Raji (cell line): ENCODE measurements at regions not wholly inside any gene's neighbourhood (a gene's known extent, or its start where the extent isn't known, plus 50 kb on each side); places are given as distances from the start of the nearest gene placed in this dataset.

Experiments used
- POLR2A ChIP-seq: IDR thresholded peaks from 2 replicates; pipeline ENCODE4 v1.6.1; 2011; ENCODE audit warnings: low read depth, low read length, control low read depth; ENCODE audit not compliant: insufficient read depth

GRCh38 chr6:134830194-134830593 is 119.7 kb downstream of the ALDH8A1 start:
- no peak for TF ChIP-seq POLR2A

- no peak for TF ChIP-seq POLR2A
Observed at GRCh38 chr6:134828641-134829040, 121.3 kb downstream of the ALDH8A1 start.

- no peak for TF ChIP-seq POLR2A
Observed at GRCh38 chr6:134826889-134827737, 122.8 kb downstream of the ALDH8A1 start.

DNA sequence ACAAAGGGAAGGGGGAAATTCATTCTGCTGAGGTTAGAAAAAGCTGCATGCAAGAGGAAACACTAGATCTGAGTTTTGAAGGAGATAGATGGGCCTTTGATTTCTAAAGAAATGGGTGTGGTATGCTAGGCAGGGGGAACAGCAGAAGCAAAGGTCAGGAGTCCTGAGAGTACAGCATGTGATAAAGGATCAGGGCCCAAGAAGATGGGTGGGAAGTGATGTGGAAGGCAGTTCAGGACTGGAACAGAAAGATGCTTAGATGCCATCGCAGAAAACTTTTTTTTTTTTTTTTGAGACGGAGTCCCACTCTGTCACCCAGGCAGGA is 126.2 kb downstream of the ALDH8A1 start:
- no peak for TF ChIP-seq POLR2A

DNA sequence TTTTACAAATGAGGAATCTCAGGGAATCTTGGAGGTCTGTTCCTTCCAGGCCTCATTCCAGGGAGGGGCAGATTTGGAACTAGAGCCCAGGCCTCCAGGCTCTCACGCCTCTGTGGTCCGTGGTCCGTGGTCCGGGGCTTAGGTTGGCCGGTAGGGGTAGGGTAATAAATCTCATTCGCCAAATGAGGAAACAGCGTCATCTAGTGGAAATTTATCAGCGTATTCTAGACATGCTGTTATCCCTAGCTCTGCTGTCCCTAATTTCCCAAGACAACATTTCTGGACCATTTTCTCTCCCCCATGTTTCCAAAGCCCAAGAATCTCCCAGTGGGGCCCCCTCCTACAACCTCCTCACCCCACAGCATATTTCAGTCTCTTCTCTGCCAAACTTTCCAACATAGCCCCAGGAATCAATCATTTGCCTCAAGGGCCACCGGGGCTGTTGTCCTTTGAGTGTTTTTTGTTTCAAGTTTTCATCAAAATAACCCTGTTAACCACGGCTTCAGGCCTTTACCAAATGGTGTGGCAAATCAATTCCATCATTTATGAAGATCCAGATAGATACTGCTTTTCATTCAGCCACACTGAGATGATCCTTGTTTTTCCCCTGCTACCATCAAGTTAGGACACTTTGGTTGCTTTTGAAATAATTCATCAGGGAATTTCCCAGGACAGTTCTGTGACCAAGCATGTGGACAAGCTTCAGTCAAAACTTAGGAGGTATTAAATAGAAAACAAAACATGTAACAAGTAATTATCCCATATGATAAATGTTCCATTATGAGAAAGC is 126.8 kb downstream of the ALDH8A1 start:
- TF ChIP-seq POLR2A, result no peak

GRCh38 chr6:134821928-134822864 is 127.7 kb downstream of the ALDH8A1 start:
- TF ChIP-seq POLR2A, result no peak

DNA sequence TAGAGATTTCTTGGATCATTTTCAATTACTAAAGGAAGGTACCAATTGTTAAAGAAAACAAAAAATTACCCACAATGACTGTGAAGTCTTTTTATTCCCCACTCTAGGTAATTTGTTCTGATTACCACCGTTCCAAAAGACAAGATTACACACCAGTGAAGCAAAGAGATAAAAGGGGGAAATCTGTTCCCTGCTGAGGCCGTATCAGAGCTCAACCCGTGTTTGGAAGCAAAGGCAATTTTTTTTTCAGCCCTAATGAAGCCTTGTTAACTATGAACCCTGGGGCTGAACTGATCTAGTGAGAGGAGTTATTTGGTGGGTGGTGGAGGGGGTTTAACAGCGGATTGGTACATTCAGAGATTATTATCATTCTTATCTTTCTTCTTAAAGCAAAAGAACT is 128.5 kb downstream of the ALDH8A1 start:
- TF ChIP-seq POLR2A, result no peak

DNA sequence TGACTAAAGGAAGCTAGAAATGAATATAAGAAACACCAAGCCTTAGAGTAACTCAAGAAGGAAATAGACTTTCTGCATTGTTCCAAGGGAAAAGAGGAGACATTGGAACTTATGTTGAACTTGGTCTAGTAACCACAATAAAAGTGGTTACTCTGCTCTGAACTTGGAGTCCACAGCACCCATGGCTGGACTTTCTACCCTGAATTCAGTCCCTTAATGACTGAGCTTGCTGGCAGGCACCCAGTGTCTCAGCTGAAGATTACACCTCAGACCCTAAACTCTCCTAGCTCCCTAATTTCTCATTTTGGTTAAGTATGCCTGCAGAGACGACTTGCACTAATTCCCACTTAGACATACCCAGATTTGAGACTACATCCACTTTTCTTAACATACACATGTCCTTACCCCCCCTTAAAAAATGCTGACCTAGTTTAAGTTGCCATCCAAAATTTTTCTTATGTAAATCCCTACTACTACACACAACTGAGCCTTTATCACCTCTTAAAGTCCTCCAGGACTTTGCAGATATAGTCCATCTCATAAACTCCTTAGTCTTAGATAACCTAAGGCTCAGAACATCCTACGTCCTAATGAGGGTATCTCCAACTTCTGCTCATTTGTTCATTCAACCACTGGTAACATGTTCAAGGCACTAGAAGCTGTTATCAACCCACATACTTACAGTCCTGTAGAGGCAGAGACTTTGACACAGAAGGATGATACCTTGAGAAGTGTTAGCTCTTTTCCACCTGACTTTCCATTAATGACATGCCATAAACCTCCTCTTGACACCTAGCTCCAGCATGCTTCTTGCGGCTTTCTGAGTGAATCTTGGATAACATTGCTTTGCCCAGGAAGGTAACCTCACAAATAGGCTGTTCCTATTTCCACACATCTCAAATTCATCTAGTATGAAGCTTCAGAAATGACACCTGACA is 129.8 kb downstream of the ALDH8A1 start:
- no peak for TF ChIP-seq POLR2A

DNA sequence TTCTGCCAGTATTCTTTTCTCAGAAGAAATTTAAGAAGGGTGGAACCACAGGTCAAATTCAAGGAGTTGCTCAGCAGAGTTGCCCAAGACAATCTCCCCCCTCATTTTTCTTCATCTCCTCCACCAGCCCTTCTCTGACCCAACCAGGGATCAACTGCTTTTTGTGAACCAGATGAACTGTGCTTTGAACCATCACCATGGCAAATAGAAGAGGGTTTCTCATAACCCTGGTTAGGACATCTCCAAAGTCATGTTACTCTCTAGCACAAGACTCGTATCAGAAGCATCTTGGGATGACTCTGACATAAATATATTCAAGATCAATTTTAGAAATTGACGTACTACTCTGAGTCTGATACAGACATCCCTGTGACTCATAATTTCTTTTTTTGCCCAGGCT is 130.7 kb downstream of the ALDH8A1 start:
- no peak for TF ChIP-seq POLR2A

- TF ChIP-seq POLR2A, result no peak
Observed at GRCh38 chr6:134817448-134817847, 132.5 kb downstream of the ALDH8A1 start.

- TF ChIP-seq POLR2A, result no peak
Observed at GRCh38 chr6:134816780-134817179, 133.1 kb downstream of the ALDH8A1 start.

- TF ChIP-seq POLR2A, result no peak
Observed at GRCh38 chr6:134816300-134816699, 133.6 kb downstream of the ALDH8A1 start.

- no peak for TF ChIP-seq POLR2A
Observed at GRCh38 chr6:134814076-134814695, 135.7 kb downstream of the ALDH8A1 start.

GRCh38 chr6:134813146-134813545 is 136.8 kb downstream of the ALDH8A1 start:
- no peak for TF ChIP-seq POLR2A

- no peak for TF ChIP-seq POLR2A
Observed at GRCh38 chr6:134810402-134810801, 139.5 kb downstream of the ALDH8A1 start.
